HG03521 (cell line): ENCODE measurements at regions not wholly inside any gene's neighbourhood (a gene's known extent, or its start where the extent isn't known, plus 50 kb on each side); places are given as distances from the start of the nearest gene placed in this dataset.
"Not testable (repeated sequence)": the region's sequence is repeated elsewhere in the genome, so short reads cannot be mapped to it uniquely, and the experiment has no call there.

Experiments
- ATAC-seq: cut with Tn5 transposase; IDR thresholded peaks from one replicate; pipeline ENCODE4 v1.9.1; 2021; ENCODE audit warnings: mild to moderate bottlenecking, moderate library complexity; ENCODE audit not compliant: unreplicated experiment

GRCh38 chr18:43936176-43936575 is 658.9 kb upstream of the SYT4 start:
- no peak for ATAC-seq

- no peak for ATAC-seq
Measured at GRCh38 chr18:43949291-43949690, 672.0 kb upstream of the SYT4 start.

- no peak for ATAC-seq
Measured at GRCh38 chr18:43950062-43950461, 672.8 kb upstream of the SYT4 start.

GRCh38 chr18:43952398-43952797 is 675.1 kb upstream of the SYT4 start:
- ATAC-seq, result no peak

GRCh38 chr18:43961722-43962121 is 684.4 kb upstream of the SYT4 start:
- ATAC-seq, result no peak

- no peak for ATAC-seq
Measured at GRCh38 chr18:43964666-43965065, 687.4 kb upstream of the SYT4 start.

- ATAC-seq, result no peak
Measured at GRCh38 chr18:43965691-43966090, 688.4 kb upstream of the SYT4 start.

- ATAC-seq, result no peak
Measured at GRCh38 chr18:43970656-43971055, 693.4 kb upstream of the SYT4 start.

- ATAC-seq, result no peak
Measured at GRCh38 chr18:43978174-43978573, 700.9 kb upstream of the SYT4 start.

GRCh38 chr18:43982582-43982981 is 698.1 kb upstream of the SETBP1 start:
- ATAC-seq, result no peak

GRCh38 chr18:43987061-43987460 is 693.6 kb upstream of the SETBP1 start:
- ATAC-seq, result not testable (repeated sequence)

GRCh38 chr18:43992741-43993140 is 687.9 kb upstream of the SETBP1 start:
- no peak for ATAC-seq

GRCh38 chr18:43994381-43994780 is 686.3 kb upstream of the SETBP1 start:
- no peak for ATAC-seq

GRCh38 chr18:44013871-44014270 is 666.8 kb upstream of the SETBP1 start:
- no peak for ATAC-seq

- ATAC-seq, result no peak
Measured at GRCh38 chr18:44025421-44025820, 655.3 kb upstream of the SETBP1 start.

GRCh38 chr18:44028109-44028508 is 652.6 kb upstream of the SETBP1 start:
- no peak for ATAC-seq

- ATAC-seq, result no peak
Measured at GRCh38 chr18:44031063-44031462, 649.6 kb upstream of the SETBP1 start.

GRCh38 chr18:44033144-44033701 is 647.5 kb upstream of the SETBP1 start:
- peak; percentile 58 for ATAC-seq

- no peak for ATAC-seq
Measured at GRCh38 chr18:44035554-44035953, 645.1 kb upstream of the SETBP1 start.

- ATAC-seq, result no peak
Measured at GRCh38 chr18:44036501-44036900, 644.2 kb upstream of the SETBP1 start.

- ATAC-seq, result no peak
Measured at GRCh38 chr18:44039216-44039615, 641.5 kb upstream of the SETBP1 start.

- ATAC-seq, result no peak
Measured at GRCh38 chr18:44039826-44040225, 640.9 kb upstream of the SETBP1 start.

GRCh38 chr18:44041553-44041952 is 639.1 kb upstream of the SETBP1 start:
- ATAC-seq, result no peak
